ENCODE measurements at regions not wholly inside any gene's neighbourhood (a gene's known extent, or its start where the extent isn't known, plus 50 kb on each side); places are given as distances from the start of the nearest gene placed in this dataset.

- ATAC-seq (no peak), DNase-seq (ENCODE audit: low spot score) (no peak)
- intact Hi-C loops (cut with DNase I) = no loop called here
These were observed 120.8 kb upstream of the NANOS1 start for GRCh38 chr10:118908557-118909256.

GRCh38 chr10:118910702-118911101, 118.8 kb upstream of the NANOS1 start:
- intact Hi-C loops (cut with DNase I) = no loop called here
- ATAC-seq (no peak), DNase-seq (ENCODE audit: low spot score) (no peak)

DNA sequence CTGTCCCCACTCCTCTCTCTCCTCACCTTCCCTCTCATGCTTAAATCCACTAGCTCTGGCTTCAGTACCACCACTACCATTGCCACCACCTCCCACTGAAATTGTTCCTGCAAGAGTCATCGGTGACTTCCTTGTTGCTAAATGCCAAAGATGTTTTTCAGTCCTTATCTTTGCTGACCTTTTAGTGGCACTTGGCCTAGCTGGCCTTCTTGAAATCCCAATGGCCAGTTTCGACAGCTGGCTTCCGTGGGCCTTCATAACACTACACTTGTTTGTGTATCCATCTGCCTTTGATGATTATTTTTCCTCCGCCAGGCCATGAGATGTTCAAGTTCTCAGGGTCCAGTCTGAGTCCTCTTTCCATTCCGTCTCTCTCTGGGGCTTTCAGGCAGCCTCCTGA, 118.2 kb upstream of the NANOS1 start:
- ATAC-seq = no peak
- DNase-seq (ENCODE audit: low spot score) = no peak
- intact Hi-C loops (cut with DNase I) = no loop called here

DNA sequence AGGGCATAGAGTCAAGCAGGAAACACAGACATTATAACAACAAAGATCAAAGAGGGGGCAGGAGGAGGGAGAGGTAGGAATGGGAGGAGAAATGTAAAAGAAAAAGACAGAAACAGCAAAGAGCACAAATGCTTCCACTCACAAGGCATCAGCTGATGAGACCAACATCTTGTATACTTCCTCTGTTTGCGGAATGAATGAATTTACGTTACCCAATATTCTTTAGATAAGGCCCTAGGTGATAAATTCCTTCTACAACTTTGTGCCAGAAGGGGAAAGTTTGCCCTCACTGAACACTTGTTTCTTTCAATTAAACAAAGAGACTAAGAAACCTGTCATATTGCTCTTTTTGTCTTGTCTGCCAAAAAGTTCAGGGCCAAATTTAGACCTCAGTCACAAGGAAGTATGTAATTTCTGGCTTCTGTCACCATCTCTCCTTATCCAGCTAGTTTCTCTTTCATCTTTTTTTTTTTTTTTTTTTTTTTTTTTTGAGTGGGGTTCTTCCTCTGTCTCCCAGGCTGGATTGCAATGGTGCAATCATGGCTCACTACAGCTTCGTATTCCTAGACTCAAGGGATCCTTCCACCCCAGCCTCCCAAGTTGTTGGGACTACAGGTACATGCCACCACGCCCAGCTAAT, 116.4 kb upstream of the NANOS1 start:
- no peak for DNase-seq (ENCODE audit: low spot score)
- intact Hi-C loops (cut with DNase I) = no loop called here
- no peak for ATAC-seq

GRCh38 chr10:118913825-118914224, 115.7 kb upstream of the NANOS1 start:
- ATAC-seq = no peak
- intact Hi-C loops (cut with DNase I) = no loop called here
- no peak for DNase-seq (ENCODE audit: low spot score)

GRCh38 chr10:118914629-118915028, 114.9 kb upstream of the NANOS1 start:
- intact Hi-C loops (cut with DNase I) = no loop called here
- ATAC-seq = no peak
- DNase-seq (ENCODE audit: low spot score) = no peak

DNA sequence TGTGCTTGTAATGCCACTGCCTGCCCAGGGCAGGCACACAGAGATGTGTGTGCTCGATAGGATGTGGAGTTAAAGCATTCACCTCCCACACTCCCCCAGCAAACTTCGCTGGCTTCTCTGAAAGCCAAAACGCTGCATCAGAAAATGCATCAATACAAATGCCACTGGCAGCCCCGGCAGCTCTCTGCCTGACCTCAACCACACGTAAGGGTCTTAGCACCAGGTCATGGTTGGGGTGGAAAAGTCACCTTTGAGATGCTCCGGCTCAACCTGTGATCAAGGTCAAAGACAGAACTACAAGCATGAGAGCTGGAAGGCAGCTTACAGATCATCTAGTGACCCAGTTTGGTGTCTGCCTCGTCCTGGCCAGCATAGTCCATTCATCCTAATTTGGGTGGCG, 114.4 kb upstream of the NANOS1 start:
- no peak for DNase-seq (ENCODE audit: low spot score)
- ATAC-seq = no peak
- intact Hi-C loops (cut with DNase I) = no loop called here

- intact Hi-C loops (cut with DNase I) = no loop called here
- DNase-seq (ENCODE audit: low spot score) = no peak
- ATAC-seq = no peak
These were observed 112.7 kb upstream of the NANOS1 start for GRCh38 chr10:118916777-118917176.

DNA sequence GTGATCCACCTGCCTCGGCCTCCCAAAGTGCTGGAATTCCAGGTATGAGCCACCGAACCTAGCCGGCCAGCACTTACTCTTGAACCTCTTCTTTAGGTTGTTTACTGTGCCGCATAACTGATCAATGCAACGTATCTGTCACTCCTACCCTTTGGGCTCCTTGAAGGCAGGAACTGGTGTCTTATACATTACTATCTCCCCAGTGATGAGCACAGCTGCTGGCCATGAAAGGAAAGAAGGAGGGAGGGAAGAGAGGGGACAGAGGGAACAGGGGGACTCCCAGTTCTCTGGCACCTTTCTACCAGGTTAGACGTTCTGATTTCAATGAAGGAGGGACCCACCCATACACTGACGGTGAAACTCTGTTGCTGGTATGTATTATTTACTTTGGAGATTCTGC, 111.8 kb upstream of the NANOS1 start:
- no peak for ATAC-seq
- DNase-seq (ENCODE audit: low spot score) = no peak
- intact Hi-C loops (cut with DNase I) = no loop called here

- intact Hi-C loops (cut with DNase I) = no loop called here
- ATAC-seq = no peak
- no peak for DNase-seq (ENCODE audit: low spot score)
These were observed 111.4 kb upstream of the NANOS1 start for GRCh38 chr10:118918116-118918515.

- DNase-seq (ENCODE audit: low spot score) = no peak
- no peak for ATAC-seq
- intact Hi-C loops (cut with DNase I) = no loop called here
These were observed 110.9 kb upstream of the NANOS1 start for GRCh38 chr10:118918587-118918986.

- no peak for DNase-seq (ENCODE audit: low spot score)
- intact Hi-C loops (cut with DNase I) = no loop called here
- ATAC-seq = no peak
These were observed 109.3 kb upstream of the NANOS1 start for GRCh38 chr10:118920206-118920605.

DNA sequence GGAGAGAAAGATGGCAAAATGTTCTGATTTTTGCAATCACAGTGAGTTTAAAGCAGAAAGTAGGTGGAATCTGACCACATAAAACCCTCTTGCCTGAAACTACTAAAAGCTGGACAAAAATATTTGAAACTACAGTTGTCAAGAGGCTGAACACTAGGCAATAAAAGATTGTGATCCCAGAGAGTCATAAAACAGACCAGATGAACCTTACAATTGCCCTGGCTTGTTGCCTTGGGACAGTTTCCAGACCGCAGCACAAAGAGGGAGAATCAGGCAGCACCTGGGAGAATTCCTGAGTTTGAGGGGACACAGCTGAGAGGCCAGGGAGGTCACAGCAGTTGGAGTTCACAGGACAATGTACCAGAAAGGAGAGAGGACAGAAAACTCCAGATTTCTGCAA, 107.3 kb upstream of the NANOS1 start:
- DNase-seq (ENCODE audit: low spot score) = no peak

DNA sequence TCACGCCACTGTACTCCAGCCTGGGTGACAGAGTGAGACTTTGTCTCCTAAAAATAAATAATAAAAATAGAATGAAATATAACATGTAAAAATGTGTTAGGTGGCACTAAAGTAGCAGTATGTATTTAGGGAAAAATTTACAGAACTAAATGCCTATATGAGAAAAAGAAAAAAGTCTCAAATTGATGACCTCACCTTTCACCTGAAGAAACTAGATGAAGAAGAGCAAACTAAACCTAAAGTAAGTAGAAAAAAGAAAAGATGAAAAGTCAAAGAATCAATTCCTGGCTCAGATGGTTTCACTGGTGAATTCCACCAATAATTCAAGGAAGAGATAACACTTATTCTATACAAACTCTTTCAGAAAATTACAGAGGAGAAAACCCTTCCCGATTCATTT, 106.5 kb upstream of the NANOS1 start:
- intact Hi-C loops (cut with DNase I) = no loop called here
- ATAC-seq (no peak), DNase-seq (ENCODE audit: low spot score) (no peak)

More for the DNA sequence above, 107.3 kb upstream of the NANOS1 start:
- peak; percentile 85 for ATAC-seq
- intact Hi-C loops (cut with DNase I) = no loop called here

GRCh38 chr10:118924493-118924892, 105.0 kb upstream of the NANOS1 start:
- DNase-seq (ENCODE audit: low spot score) = no peak
- intact Hi-C loops (cut with DNase I) = no loop called here
- ATAC-seq = no peak

DNA sequence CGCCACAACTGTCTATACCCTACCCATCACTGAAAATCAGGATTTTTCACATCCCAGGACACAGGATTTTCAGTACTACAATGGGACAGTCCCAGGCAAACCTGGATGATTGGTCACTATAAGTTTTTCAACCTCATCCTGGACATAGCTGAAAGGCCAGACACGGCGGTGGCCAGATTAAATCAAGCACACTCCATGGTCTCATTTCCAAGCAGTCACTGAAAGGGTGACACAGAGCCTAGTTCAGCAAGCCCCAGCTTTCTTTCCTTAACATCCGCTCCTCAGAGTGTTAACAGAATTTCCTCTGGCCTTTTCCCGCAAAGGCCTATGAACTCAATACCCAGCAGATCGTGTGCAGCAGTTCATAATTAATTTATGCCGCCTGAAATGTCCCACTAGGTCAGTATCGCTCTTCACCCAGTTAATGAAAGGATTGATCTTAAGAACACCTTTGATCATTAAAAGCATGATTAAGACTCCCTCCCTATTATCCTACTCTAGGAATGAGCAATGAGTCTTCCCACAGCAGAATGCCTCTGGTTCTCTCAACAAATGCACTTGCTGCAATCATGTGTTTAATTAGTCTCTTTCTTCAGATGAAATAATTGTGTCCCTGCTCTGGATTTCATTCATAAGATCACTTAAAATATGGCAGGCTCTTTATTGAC, 104.0 kb upstream of the NANOS1 start:
- intact Hi-C loops (cut with DNase I) = no loop called here
- ATAC-seq (no peak), DNase-seq (ENCODE audit: low spot score) (no peak)

- DNase-seq (ENCODE audit: low spot score) (no peak), ATAC-seq (no peak)
- intact Hi-C loops (cut with DNase I) = no loop called here
These were observed 103.5 kb upstream of the NANOS1 start for GRCh38 chr10:118926072-118926417.

- DNase-seq (ENCODE audit: low spot score) (no peak), ATAC-seq (no peak)
- intact Hi-C loops (cut with DNase I) = no loop called here
These were observed 103.1 kb upstream of the NANOS1 start for GRCh38 chr10:118926441-118926840.

DNA sequence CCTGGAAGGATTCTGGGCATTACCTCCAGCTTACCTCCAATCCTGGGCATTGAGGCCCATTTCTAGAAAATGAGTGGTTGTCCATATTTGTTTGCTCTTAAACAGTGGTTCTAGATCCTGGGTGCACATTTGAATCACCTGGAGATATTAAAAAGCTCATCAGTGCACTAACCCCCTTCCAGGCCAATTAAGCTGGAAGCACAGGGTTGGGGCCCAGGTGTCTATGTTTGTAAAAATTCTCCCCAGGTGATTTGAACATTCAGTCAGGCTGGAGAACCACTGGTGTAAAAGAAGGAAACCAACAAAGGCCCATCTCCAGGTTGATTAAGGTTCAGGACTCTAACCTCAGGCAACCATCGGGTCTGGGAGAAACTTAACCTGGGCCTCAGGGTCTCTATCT, 102.6 kb upstream of the NANOS1 start:
- DNase-seq (ENCODE audit: low spot score) = no peak
- no peak for ATAC-seq
- intact Hi-C loops (cut with DNase I) = no loop called here

DNA sequence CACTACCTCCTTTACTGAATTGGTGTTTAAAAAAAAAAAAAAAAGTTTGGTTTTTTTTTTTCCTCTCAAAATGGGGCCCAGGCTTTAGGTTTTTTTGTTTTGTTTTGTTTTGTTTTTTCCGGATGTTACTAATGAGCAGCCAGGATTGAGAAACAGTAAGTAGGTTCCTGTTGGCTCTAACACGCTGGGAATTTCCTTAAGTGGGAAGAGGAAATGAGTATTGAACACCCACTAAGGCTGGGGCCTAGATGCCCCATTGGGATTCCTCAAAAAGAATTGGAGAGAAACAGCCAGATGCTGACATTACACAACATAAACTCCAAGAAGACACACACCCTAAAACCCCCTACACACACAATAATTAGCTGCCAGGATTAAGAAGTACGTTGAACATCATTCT, 102.2 kb upstream of the NANOS1 start:
- intact Hi-C loops (cut with DNase I) = no loop called here
- no peak for DNase-seq (ENCODE audit: low spot score)
- ATAC-seq = no peak

DNA sequence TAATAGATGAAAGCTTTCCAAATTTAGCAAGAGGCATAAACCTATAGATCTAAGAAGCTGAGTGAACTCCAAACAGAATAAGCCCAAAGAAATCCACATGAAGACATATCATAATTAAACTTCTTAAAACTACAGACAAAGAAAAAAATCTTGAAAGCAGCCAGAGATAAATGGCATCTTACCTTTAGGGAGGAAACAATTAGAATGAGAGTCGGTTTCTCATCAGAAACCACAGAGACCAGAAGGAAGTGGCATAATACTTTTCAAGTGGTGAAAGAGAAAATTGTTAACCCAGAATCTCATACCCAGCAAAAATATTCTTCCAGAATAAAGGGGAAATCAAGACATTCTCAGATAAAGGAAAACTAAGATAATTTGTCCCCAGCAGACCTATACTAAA, 98.9 kb upstream of the NANOS1 start:
- DNase-seq (ENCODE audit: low spot score) = no peak
- ATAC-seq = no peak
- intact Hi-C loops (cut with DNase I) = no loop called here

All from sciatic nerve (tissue), 2 donors.